IPS DF 4.7 (cell line): ENCODE measurements at regions not wholly inside any gene's neighbourhood (a gene's known extent, or its start where the extent isn't known, plus 50 kb on each side); places are given as distances from the start of the nearest gene placed in this dataset.

Experiments
- DNase-seq: peaks from one replicate; pipeline ENCODE4 v3.0.0-alpha.2; 2013; ENCODE audit warnings: low spot score; ENCODE audit errors: extremely low read depth

DNA sequence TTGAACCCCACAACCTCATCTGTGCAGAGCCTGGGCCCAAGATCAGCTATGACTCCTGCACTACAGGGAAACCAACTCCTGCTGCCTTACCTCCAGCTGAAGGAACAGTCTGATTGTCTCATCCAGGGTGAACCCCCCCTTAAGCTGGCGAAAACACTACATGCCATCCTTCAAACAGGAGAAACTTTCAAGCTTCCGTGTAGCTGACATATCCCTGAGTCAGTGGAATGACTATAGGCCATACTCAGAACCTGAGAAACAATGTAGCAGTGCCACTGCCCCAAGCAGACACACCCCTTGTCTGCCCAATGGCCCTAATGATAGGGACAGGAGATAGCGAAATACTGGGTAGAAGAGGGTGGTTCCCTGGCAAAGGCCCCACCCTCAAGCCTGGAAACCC lies 213.6 kb upstream of the PGRMC2 start:
- DNase-seq: no peak

DNA sequence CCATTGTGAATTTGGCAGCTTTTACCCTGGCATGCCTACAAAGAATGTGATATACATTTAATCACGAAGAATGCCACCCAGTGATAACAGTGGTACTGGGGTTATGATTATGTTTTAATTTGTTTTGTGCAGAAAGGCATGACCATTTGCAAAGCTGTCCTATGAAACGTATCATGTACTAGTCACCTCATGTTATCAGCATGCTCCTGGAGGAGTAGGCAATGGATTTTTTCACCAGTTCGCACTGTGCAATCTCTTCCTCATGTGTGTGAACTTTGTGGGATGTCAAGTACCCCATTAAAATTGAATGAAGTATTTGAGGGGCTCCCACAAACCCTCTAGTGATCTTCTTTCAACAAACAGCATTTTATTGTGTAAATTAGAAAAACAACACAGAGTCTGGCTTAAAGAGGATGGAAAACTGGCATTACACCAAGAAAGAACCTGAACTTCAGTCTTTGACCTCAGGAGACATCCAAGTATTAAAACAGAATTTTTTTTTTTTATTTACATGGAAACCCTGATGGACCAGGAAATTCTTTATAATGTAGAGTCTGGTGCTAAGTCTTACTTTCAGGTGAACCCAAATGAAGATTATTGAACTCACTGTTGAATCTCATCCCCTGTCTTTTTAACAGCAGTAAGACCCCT lies 200.6 kb upstream of the PGRMC2 start:
- DNase-seq: no peak

DNA sequence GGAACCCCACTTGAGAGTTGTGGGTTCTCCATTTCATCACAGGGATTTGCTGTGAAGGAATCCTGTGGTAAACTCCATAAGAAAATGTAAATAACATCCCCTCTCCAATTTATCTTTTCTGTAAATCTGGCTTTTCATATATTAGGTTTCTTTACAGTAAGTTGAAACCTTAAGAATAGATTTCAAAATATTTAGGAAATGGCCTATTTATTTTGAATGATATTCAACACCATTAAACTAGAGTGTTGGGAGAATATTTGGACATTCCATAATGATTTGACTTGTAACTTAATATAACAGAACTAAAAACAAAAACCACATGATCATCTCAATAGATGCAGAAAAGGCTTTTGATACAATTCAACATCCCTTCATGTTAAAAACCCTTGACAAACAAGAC lies 197.3 kb upstream of the PGRMC2 start:
- DNase-seq: no peak

DNA sequence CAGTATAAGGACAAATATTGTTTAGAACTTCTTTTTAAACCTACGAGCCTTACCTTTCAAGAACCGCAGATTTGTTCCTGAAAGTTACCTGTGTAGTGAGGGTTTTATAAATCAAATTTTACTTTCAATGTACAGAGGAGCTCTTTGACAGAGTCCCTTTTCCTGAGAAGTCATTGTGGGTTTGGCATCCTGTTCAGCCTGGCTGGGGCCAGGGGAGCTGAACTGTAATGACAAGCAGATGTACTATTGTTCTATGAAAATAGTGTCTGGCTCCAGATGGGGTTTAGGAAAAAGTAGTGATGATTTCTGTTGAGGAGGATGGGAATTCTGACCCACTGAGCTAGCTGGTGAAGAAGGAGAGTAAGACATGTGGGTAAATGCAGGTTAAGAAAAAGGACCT lies 196.2 kb upstream of the PGRMC2 start:
- no peak for DNase-seq

DNA sequence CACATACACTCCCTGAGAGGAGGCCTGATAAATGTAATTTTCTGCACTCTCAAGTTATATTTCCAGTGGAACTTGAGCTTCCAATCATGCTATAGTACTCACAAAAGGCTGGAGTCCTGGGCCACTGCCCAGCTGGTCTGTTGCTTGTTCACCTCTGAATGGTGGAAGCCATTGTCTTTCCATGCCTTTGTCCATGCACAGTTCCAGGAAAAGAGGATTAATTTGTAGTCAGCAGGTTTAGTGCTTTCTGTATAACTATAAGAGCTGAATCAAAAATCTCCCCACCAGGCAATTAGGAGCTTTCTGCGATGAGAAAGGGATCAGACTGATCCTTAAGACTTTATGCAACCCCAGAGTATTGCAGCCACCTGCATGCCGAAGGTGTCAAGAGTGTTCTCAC lies 195.4 kb upstream of the PGRMC2 start:
- DNase-seq: no peak

DNA sequence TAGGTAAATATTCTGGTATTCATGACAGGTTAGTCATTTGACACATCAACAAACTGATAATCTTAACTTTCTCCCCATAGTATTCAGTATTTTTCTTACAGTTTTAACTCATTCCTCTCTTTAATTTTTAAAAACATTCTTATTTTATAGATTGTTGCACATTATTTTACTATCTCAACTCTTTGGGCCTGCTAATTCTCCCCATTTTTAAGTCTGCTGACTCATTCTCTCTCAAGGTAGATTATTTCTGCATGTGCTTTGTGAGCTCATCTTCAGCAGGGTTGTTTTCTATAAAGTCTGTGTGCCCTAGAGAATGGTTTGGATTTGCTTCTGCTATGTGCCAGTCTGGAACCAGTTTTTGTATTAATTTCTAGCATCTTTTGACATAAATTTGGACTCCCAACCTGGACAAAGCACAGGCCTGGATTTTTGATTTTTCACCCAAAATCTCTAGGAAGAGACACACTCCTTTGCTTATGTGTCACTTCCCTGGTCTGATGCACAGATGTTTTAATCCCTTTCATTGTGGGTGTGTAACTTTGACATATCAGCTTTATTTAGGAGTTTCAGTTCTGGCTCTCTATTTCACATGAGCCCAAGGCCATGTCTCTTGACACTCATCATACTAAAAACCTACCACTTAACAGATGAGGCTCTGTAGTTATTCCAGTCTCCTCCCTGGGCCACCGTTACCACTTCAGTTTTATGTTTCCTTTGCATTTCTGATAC lies 194.3 kb upstream of the PGRMC2 start:
- no peak for DNase-seq

DNA sequence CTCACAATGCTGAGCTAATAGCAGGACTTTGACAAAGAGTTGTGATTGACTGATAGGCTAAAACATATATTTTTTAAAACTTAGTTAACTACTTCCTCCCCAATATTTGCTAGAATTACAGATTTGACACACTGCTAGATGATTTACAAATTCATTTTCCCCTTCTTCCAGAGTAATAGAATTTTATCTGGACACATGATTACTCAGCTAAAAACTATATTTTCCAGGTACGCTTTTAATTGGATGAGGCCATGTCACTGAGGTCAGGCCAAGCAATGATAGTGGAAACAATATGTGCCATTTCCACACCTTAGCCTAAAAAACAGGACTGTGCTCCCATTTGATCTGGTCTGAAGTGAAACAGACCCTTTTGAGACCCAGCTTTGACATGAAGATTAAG lies 193.3 kb upstream of the PGRMC2 start:
- DNase-seq: no peak

DNA sequence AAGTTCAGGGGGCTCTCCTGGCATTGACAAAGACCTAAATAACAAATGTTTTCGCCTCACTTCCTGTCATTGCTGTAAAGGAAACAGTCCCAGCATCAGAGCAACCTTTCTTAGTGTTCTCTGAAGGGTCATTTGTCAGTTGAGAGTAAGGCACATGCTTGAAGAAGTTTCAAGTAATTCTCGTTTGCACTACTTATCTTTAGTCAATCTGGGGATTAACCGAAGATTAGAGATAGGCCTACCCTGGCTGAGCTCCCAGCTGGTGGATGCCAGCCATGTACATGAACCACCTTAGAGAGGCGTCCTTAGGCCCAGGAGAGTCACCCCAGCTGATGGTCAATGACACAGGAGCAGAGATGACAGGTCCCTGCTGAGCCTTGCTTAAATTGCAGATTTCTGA lies 189.9 kb upstream of the PGRMC2 start:
- DNase-seq: no peak

DNA sequence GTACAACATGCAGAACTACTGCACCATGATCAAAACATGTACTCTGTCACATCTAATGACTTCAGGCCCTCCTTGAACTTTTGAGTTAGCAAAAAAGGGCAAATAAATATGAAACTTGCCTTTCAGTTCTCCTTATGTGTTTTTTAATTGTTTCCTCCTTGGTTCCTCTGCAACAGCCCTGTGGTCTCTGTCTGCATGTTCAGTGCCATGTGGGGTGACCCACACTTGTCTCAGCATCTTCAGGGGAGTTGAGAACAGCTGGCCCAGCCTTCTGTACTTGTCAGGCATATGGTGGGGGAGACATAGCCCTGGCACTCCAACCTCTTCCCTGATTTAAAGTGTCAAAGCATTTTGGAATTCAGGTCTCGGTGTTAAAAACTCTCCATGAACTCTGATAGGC lies 188.0 kb upstream of the PGRMC2 start:
- DNase-seq: no peak

DNA sequence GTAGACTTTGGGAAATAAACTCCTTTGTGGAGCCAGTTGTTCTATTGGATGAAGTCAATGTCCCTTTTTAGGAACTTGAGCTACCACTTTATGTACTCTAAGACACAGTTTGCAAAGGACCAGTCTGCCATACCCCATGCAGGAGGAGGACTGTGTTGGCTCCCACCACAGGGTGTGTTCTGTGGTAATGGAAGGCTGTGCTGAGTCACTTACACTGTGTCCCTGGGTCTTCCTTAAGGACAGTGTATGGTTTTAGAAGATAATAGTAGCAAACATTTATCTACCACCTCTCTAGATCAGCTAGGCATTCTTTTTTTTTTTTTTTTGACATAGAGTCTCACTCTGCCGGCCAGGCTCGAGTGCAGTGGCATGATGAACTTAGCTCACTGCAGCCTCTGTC lies 184.0 kb upstream of the PGRMC2 start:
- no peak for DNase-seq

DNA sequence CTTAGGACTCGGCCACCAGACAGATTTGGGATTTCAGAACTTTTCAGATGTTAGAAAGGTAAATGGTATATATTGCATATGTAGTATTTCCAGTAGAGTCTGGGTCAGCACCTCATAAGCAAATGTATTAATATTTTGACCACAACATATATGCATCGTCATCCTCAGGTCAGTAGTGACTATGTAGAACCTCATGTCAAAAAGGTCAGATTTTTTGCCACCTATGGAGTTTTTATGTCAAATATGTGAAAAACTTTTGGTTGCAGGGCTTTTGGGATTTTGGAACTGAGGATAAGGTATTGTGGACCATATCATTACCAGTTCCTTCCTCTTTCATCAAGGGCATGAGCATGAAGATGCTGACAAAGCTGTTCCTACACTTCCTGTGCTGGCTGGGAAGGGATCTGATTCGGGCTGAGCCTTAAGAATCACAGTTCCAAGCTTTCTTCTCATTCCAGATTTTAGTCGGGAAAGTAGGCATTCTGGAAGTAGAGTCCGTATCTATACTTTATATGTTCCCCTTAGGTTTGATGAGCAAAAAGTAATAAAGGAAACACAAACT lies 183.0 kb upstream of the PGRMC2 start:
- DNase-seq: no peak

DNA sequence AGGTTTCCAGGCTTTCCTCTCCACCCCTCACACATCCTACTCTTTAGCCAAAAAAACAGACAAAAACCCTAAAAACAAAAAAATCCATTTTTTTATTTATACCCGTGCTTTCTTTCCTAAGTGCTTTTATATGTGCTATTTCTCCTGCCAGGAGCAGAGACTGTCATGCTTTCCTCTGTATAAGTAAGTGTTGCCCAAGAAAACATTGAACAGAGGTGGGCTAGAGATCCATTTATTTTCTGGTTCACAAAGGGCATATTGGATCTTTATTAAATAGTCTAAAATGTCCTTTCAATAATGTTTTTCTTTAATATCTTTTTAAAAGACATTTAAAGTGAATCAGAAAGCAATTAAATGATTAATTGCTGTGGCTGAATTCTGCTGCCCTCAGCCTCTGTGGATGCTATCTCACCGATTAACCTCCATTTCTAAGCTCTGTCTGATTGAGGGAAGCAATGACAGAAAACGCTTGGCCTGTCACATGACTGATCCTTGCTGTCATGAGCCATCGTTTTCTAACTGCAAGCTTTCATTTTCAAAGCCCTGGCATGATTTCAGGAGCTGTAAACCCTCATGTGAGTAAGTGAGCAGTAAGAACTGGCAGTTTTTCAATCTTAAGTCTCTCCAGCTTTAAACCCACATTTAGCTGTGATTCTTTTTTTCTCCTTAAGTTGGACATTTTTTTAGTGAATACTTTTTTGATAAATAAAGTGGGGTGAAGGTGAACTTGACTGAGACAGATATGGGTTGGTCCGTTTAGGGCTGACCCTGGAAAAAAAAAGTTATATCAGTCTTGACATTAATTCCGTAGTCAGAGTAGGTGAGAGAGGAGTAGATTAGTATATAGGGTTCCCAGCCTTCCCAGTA lies 180.7 kb upstream of the PGRMC2 start:
- no peak for DNase-seq

DNA sequence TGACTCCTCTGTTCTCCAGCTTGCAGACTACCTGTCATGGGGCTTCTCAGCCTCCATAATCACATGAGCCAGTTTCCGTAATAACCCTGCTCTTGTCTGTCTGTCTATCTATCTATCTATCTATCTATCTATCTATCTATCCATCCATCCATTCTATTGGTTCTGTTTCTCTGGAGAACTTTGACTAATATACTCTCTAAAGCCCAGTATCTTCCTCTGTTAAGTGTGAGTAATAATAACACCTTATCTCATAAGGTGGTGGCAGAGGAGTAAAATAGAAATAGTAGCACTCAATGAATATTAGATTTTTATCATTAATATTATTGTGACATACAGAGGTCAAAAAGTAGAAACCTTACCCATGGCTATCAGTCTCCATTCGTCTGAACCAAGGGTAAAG lies 177.9 kb upstream of the PGRMC2 start:
- no peak for DNase-seq

DNA sequence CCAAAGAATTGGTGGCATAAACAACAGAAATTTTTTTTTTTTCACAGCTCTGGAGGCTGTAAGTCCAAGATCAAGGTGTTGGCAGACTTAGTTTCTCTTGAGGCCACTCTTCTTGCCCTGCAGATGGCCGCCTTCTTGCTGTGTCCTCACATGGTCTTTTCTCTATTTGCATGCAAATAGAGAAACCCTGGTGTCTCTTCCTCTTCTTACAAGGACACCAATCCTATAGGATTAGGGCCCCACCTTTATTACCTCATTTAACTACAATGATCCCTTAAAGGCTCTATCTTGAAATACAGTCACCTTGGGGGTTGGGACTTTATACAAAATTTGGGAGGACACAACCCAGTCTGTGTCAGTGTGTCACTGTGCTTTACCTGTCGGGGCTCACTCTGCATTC lies 175.4 kb upstream of the PGRMC2 start:
- no peak for DNase-seq

DNA sequence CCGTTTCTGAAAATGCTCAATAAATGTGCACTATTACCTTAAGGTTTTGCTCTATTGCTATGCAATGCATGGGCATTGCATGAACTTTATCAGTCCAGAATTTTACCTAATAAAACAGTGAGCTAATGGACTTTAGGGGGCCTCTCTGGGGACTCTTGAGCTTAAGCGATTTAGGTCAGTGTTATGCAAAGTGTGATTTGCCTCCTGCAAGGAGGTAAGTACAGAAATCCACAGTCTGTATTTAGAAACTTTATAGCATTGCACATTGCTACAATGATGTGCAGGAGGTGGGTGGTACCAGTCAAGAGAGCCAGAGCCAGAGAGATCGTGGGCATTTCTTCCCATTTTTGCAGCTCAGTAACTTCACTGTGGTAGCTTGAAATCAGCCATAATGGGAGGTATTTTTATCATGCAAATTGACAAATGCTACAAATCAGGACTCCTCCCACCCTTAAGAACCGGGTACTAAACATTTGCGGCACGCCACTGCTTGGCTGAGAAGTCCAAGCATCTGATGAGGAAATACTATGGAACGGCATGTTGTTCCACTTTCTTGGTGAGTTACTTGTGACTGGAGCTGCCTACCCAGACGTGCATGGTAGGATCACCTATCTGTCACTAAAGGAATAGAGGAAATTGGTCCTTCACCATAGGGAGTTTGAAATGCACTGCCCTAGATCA lies 174.6 kb upstream of the PGRMC2 start:
- DNase-seq: no peak

DNA sequence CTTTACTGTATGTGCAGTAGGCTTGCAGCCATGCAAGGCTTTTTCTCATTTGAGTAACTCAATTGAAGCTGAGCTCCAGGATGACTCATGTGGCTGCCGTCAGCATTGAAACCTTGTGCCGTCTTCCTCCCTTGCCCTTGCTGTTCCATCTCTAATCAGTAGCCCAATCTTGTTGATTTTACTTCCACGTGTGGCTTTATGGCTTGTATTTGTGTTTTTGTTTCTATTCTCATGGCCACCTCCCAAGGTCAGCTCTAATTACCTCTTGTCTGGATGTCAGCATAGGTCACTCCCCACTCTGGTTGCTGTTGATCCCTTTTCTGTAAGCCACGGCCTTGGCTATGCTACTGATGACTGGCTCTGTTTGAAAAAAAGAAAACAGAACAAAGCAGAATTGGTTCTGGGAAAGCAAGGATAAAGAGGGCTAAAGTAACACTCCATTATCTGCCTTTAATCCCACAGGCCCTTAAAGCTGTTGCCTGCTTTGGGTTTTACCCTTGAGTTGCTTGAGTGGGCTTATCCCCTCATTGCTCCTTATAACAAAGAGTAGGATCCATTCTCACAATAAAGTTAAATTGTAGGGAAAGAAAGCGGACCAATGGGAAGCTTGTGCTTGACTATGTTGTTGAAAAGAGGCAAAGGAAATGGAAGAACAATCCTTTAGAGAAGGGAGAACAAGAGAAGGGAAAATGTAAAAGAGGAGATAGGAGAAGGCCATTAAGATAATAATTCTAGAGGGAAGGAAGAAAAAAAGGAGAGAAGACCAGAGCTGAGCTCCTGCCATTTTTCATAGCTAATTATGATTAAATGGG lies 173.9 kb upstream of the PGRMC2 start:
- DNase-seq: no peak

DNA sequence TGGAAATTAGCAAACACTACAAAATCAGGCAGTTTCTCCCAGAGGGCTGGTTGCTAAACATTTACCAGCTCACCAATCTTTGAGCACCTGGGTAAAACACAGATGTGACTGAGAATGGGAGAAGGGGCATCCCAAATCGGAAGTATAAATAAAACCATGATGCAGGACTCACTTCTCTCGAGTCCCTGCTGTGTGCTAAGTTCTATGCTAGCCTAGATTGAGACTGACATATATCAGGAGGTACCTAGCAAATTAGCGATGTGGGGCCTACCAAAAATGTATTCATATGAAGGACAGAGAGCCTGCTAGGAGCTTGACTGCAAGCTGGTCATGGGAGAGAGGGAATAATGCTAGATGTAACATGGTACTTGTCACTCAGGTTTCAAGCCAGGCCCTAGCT lies 171.9 kb upstream of the PGRMC2 start:
- no peak for DNase-seq

DNA sequence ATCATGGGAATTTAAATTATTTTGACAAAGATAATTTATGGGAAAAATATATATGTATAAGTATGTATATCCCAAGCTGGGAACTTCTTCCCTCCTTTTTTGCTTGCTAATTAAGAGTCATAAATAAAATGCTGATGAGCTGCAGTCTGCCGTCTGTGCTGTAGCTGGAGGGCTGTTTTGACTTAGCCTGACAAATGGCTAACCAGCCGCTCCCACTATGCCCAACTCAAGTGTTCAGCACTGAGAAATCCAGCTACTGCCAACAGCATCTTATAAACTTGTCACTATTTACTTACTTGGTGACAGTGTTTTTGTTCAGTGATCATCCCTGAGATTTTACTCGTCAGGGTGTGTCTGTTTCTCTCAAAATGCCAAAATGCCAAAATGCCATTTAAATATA lies 171.2 kb upstream of the PGRMC2 start:
- no peak for DNase-seq

DNA sequence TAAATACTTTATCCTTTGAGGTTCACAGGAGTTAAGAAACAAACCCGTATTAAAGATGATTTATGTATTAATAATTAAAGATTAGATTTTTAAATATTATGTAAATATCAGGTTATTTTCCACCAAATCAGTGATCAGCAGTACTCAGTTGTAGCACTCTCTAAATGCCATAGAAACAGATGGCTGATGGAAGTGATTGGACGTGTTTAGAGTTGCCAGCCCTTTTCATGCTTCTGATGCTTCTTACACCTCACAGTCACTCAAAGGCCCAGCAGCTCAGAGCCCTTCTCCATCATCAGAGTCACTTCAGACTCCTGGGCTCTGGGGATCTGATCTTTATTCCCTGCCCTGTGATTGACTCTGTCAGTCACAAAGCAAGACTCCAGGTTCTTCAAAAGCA lies 170.1 kb upstream of the PGRMC2 start:
- no peak for DNase-seq

DNA sequence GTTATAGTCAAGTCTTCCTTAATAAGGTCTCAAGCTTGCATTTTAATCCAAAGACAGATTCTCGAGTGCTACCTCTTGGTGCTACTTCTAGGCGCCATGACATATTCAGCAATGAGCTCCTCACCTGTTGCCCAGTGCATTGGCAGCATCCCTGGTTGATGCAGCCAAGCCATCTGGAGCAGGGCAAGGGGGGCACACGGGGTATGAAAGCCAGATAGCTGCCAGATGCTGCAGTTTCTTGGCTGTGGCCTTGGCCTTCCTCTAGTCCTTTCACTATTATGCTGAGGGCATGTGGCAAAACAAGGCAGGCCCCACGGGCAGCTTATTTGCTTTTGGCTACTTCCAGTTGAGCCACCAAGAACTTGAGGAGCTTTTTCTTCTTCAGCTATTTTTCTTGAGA lies 168.6 kb upstream of the PGRMC2 start:
- DNase-seq: no peak

DNA sequence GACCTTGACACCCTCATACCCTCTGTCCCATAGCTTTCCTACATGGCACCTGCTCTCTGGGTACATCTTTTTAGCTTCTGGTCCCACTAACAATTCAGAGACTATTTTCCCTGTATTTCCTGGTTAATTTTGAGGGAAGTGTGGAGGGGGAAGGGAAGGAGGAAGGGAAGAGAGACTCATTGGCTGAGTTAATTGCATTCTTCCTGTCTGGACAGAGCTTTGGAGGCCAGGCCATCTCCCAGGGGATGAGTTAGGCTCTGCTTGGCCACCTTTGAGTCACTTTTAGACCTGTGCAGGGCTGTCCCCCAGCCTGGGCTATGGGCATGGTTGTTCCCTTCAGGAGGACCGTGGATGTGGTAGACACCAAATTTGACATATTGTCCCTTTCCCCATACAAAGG lies 167.9 kb upstream of the PGRMC2 start:
- DNase-seq: no peak
